KMS-11 (cell line): ENCODE measurements at regions not wholly inside any gene's neighbourhood (a gene's known extent, or its start where the extent isn't known, plus 50 kb on each side); places are given as distances from the start of the nearest gene placed in this dataset.

Source experiments
- H2AFZ ChIP-seq: fragments of 200-600 bp; sonication (generic); 2 replicates; pipeline ENCODE4 v1.6.1; 2016; ENCODE audit warnings: antibody characterized with exemption, mixed run types, low read depth
- H3K27ac ChIP-seq: fragments of 200-600 bp; sonication (generic); 2 replicates; pipeline ENCODE4 v1.6.1; 2016; ENCODE audit warnings: mild to moderate bottlenecking, mixed run types
- H3K27me3 ChIP-seq: fragments of 200-600 bp; sonication (generic); 2 replicates; pipeline ENCODE4 v1.6.1; 2017; ENCODE audit warnings: mild to moderate bottlenecking, low read depth, mixed run types, moderate library complexity; ENCODE audit not compliant: insufficient read depth
- H3K36me3 ChIP-seq: fragments of 200-600 bp; sonication (generic); 2 replicates; pipeline ENCODE4 v1.6.1; 2017; ENCODE audit warnings: mild to moderate bottlenecking, mixed run types; ENCODE audit not compliant: insufficient read depth
- H3K4me1 ChIP-seq: fragments of 200-600 bp; sonication (generic); 2 replicates; pipeline ENCODE4 v1.6.1; 2016; ENCODE audit warnings: mild to moderate bottlenecking, low read depth, mixed run types; ENCODE audit not compliant: poor library complexity, severe bottlenecking
- H3K4me2 ChIP-seq: fragments of 200-600 bp; sonication (generic); 2 replicates; pipeline ENCODE4 v1.7.0; 2016; ENCODE audit warnings: mild to moderate bottlenecking, mixed run types
- H3K4me3 ChIP-seq: fragments of 200-600 bp; sonication (generic); IDR thresholded peaks from 2 replicates; pipeline ENCODE4 v1.6.1; 2017; ENCODE audit warnings: low read depth, low read length, mixed read lengths; ENCODE audit not compliant: insufficient read depth
- H3K79me2 ChIP-seq: fragments of 200-600 bp; sonication (generic); 2 replicates; pipeline ENCODE4 v1.6.1; 2016; ENCODE audit warnings: low read depth, mixed run types; ENCODE audit not compliant: insufficient read depth
- H3K9ac ChIP-seq: fragments of 200-600 bp; sonication (generic); 2 replicates; pipeline ENCODE4 v1.6.1; 2016; ENCODE audit warnings: mild to moderate bottlenecking, mixed run types
- H4K20me1 ChIP-seq: fragments of 200-600 bp; sonication (generic); 2 replicates; pipeline ENCODE4 v1.6.1; 2016; ENCODE audit warnings: mild to moderate bottlenecking, mixed run types; ENCODE audit not compliant: insufficient read depth
- TF ChIP-seq, protein P1 (sequence below): fragments of 200-600 bp; sonication (generic); conservative IDR thresholded peaks from 2 replicates; pipeline ENCODE4 v1.6.1; 2017; ENCODE audit warnings: low read depth, mild to moderate bottlenecking, antibody characterized with exemption, low read length, moderate library complexity, mixed read lengths

DNA sequence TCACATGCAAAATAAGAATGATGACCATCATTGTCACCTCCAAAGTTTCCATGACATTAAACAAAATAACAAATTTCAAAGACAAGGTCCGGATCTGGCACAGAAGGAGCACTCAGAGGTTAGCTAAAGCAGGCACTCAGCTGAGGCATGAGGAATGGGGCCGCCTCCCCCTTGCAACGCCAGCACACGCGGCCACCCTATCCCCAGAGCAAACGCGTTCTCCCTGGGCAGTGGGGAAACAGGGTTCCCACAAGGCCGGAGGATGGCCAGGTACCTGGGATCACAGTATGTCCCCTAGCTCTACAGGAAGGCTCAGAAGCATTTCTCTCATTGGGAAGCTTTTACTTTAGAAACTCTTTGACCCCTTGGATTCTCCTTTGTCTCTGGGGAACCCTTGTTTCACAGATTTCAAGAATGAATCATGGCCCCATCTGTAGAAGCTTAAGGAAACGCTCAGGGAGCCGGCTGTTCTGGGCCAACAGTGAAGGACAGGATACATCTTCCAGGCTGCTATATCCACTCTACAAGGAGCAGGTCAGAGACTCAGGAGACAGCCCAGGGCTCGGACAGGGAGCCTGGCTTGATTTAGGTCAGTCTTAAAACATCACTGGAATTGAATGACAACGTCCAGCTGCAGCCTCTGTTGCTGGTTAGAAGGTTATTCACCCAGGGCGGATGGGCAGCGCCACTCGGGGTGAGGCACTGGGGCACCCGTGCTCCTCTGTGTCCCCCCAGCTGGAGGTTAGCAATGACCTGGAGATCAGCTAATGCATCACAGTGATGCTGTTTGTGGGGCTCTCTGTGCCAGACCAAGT is 496.4 kb downstream of the NPHP4 start:
- Histone ChIP-seq H3K79me2 (no peaks in the 10 kb centered on the region), H3K9ac (no peak overlapping the region), H2AFZ (no peak overlapping the region), H3K36me3 (no peaks in the 10 kb centered on the region), H3K27ac (no peak overlapping the region), H3K4me1 (no peaks in the 10 kb centered on the region), H4K20me1 (no peaks in the 10 kb centered on the region), H3K4me3 (no peak overlapping the region), H3K4me2 (no peak overlapping the region), H3K27me3 (peaks cover 36% of the 10 kb centered on the region; the same call in 1 of the 2 replicates)
- TF ChIP-seq, protein P1, sequence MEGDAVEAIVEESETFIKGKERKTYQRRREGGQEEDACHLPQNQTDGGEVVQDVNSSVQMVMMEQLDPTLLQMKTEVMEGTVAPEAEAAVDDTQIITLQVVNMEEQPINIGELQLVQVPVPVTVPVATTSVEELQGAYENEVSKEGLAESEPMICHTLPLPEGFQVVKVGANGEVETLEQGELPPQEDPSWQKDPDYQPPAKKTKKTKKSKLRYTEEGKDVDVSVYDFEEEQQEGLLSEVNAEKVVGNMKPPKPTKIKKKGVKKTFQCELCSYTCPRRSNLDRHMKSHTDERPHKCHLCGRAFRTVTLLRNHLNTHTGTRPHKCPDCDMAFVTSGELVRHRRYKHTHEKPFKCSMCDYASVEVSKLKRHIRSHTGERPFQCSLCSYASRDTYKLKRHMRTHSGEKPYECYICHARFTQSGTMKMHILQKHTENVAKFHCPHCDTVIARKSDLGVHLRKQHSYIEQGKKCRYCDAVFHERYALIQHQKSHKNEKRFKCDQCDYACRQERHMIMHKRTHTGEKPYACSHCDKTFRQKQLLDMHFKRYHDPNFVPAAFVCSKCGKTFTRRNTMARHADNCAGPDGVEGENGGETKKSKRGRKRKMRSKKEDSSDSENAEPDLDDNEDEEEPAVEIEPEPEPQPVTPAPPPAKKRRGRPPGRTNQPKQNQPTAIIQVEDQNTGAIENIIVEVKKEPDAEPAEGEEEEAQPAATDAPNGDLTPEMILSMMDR: no peak

GRCh38 chr1:5494518-5494917 is 497.7 kb downstream of the NPHP4 start:
- Histone ChIP-seq H3K27ac (no peak overlapping the region), H3K36me3 (no peaks in the 10 kb centered on the region), H4K20me1 (no peaks in the 10 kb centered on the region), H3K9ac (no peak overlapping the region), H2AFZ (no peak overlapping the region), H3K27me3 (peaks cover 39% of the 10 kb centered on the region; the same call in 1 of the 2 replicates), H3K4me2 (no peak overlapping the region), H3K4me1 (no peaks in the 10 kb centered on the region), H3K79me2 (no peaks in the 10 kb centered on the region), H3K4me3 (no peak overlapping the region)
- TF ChIP-seq, protein P1: no peak

DNA sequence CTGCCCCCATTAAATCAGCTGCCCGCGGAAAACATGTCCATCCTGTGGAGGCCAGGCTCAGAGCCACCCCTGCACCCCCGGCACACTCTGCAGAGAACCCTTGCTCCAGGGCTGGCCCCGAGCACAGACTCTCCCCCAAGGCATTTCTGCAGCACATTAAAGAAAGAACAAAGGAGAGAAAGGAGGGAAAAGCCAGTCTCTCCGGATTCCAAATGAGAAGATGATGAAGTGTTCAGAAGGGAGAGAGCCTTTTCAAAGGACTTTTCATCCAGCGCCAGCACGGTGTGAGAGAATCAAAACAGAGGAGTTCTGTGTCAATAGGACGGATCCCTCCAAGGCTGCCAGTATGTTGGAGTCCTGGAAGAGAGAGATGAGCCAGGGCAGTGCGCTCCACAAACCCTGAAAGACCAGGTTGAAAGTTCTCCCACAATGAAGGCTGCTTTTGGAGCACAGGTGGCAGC is 498.3 kb downstream of the NPHP4 start:
- Histone ChIP-seq H3K27ac (no peak overlapping the region), H3K79me2 (no peaks in the 10 kb centered on the region), H3K4me1 (no peaks in the 10 kb centered on the region), H3K36me3 (no peaks in the 10 kb centered on the region), H3K27me3 (peaks cover 39% of the 10 kb centered on the region; the same call in 1 of the 2 replicates), H3K4me2 (no peak overlapping the region), H3K9ac (no peak overlapping the region), H2AFZ (no peak overlapping the region), H4K20me1 (no peaks in the 10 kb centered on the region), H3K4me3 (no peak overlapping the region)
- TF ChIP-seq, protein P1: no peak

- no peaks in the 10 kb centered on the region for H3K36me3 ChIP-seq
- H3K27me3 ChIP-seq: peaks cover 39% of the 10 kb centered on the region; the same call in 1 of the 2 replicates
- H4K20me1 ChIP-seq: no peaks in the 10 kb centered on the region
- no peaks in the 10 kb centered on the region for H3K79me2 ChIP-seq
- no peak overlapping the region for H3K9ac ChIP-seq
- H3K4me1 ChIP-seq: no peaks in the 10 kb centered on the region
- no peak overlapping the region for H3K27ac ChIP-seq
- H3K4me3 ChIP-seq: no peak overlapping the region
- no peak overlapping the region for H2AFZ ChIP-seq
- TF ChIP-seq, protein P1: no peak
- H3K4me2 ChIP-seq: no peak overlapping the region
These were observed 498.9 kb downstream of the NPHP4 start for GRCh38 chr1:5493275-5493674.
